Nephron (organoid): ENCODE measurements at regions not wholly inside any gene's neighbourhood (a gene's known extent, or its start where the extent isn't known, plus 50 kb on each side); places are given as distances from the start of the nearest gene placed in this dataset.

Experiments used
- H3K27ac Mint-ChIP-seq, 3 experiments: 2 replicates each; pipeline ENCODE4 v1.8.0; 2020; ENCODE audit warnings: mixed read lengths in 3 of 3, mild to moderate bottlenecking in 2 of 3, moderate library complexity in 1 of 3
- H3K27me3 Mint-ChIP-seq: 2 replicates; pipeline ENCODE4 v1.8.0; 2021; ENCODE audit warnings: low read depth, mild to moderate bottlenecking, moderate library complexity, mixed read lengths
- H3K36me3 Mint-ChIP-seq: 2 replicates; pipeline ENCODE4 v1.8.0; 2020; ENCODE audit warnings: low read depth, mixed read lengths
- H3K4me1 Mint-ChIP-seq: 2 replicates; pipeline ENCODE4 v1.8.0; 2020; ENCODE audit warnings: mixed read lengths
- H3K4me3 Mint-ChIP-seq, 3 experiments: 2 replicates each; pipeline ENCODE4 v1.8.0; 2020; ENCODE audit warnings: mild to moderate bottlenecking in 3 of 3, mixed read lengths in 3 of 3, moderate library complexity in 2 of 3
- H3K9me3 Mint-ChIP-seq: 2 replicates; pipeline ENCODE4 v1.8.0; 2020; ENCODE audit warnings: mixed read lengths
- TF ChIP-seq, protein P1 (sequence below), 3 experiments: fragments of 200-600 bp; sonication (generic); IDR thresholded peaks; one replicate each; pipeline ENCODE4 v1.5.0; 2021; ENCODE audit warnings: antibody characterized with exemption in 3 of 3; ENCODE audit not compliant: unreplicated experiment in 3 of 3

DNA sequence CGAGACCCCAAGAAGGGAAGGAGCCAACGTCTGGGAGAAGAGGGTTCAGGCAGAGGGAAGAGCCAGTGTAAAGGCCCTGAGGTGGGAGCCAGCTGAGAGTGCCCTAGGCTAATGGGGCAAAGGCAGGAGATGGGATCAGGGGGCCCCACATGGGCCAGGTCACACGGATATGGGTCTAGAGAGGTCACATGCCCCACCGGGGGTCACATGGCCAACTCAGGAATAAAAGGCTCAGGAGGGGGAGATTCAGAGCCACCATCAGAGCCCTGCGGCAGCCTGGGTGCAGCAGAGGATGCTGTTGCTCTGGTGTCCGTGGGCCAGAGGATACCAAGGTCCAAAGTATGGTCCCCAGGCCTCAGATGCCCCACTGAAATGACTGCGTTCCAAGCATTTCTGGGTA, 55.3 kb upstream of the SLC6A6 start:
- TF ChIP-seq, protein P1, sequence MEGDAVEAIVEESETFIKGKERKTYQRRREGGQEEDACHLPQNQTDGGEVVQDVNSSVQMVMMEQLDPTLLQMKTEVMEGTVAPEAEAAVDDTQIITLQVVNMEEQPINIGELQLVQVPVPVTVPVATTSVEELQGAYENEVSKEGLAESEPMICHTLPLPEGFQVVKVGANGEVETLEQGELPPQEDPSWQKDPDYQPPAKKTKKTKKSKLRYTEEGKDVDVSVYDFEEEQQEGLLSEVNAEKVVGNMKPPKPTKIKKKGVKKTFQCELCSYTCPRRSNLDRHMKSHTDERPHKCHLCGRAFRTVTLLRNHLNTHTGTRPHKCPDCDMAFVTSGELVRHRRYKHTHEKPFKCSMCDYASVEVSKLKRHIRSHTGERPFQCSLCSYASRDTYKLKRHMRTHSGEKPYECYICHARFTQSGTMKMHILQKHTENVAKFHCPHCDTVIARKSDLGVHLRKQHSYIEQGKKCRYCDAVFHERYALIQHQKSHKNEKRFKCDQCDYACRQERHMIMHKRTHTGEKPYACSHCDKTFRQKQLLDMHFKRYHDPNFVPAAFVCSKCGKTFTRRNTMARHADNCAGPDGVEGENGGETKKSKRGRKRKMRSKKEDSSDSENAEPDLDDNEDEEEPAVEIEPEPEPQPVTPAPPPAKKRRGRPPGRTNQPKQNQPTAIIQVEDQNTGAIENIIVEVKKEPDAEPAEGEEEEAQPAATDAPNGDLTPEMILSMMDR (IDR thresholded peaks at IDR 0.05; ENCODE audit: unreplicated experiment in 3 of 3), result no peak
- H3K27ac Mint-ChIP-seq, result no peak overlapping the region
- H3K4me1 Mint-ChIP-seq, result peaks cover 19% of the 10 kb centered on the region
- H3K27me3 Mint-ChIP-seq, result peaks cover 34% of the 10 kb centered on the region
- H3K4me3 Mint-ChIP-seq, result no peak overlapping the region
- no peaks in the 10 kb centered on the region for H3K36me3 Mint-ChIP-seq
- H3K9me3 Mint-ChIP-seq, result no peaks in the 10 kb centered on the region

DNA sequence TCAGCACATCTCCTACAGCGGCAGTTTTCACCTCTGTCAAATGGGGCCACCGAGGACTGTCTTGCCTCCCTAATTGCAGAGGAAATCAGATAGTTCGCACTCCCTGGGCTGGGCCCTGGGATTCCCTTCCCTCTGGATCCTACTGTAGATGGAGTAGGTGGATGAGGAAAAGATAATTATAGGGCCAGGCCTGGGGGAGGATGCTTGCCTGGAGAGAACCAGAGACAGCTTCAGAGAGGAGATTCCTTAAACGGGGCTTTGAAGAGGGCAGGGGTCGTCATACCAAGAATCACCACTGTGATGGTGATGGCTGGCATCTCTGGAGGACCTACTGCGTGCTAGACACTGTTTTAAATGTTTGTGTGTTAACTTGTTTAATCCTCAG, 50.8 kb upstream of the SLC6A6 start:
- Mint-ChIP-seq H3K27ac (peak overlapping the region in 2 of 3 experiments; percentile 67 to 89), H3K36me3 (no peaks in the 10 kb centered on the region), H3K4me1 (peaks cover 14% of the 10 kb centered on the region), H3K4me3 (no peak overlapping the region), H3K9me3 (no peaks in the 10 kb centered on the region), H3K27me3 (peaks cover 24% of the 10 kb centered on the region)
- TF ChIP-seq, protein P1 (IDR thresholded peaks at IDR 0.05; ENCODE audit: unreplicated experiment in 3 of 3), result no peak

DNA sequence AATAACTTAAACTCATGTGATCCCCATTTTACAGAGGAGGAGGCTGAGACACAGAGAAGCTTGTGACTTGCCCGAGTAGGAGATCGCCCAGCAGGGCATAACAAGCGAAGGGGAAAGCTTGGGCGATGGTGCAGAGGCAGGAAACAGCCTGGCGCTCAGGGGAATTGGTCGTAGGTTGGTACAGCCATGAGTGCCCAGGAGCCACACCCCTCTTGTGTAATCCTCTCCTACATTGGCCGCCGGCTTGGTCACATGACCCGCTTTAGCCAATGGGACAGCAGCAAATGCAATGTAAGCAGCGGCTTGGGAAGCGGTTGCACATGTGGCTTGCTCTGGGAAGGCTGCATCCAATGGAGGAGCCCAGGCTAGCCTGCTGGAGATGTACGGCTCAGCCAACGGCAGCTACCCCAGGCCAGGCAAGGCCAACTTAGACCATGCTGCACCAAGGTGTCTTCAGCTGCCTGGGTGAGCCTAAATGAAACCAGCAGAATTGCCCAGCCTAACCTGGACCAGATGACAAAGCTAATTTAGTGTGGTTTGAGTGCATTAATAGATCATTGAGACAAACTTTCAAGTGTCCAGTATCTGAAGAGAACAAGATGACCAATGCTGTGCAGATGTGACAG, 50.3 kb upstream of the SLC6A6 start:
- peaks cover 17% of the 10 kb centered on the region for H3K4me1 Mint-ChIP-seq
- H3K27ac Mint-ChIP-seq, result peak overlapping the region in 2 of 3 experiments; percentile 87 to 89
- no peak overlapping the region for H3K4me3 Mint-ChIP-seq
- H3K36me3 Mint-ChIP-seq, result no peaks in the 10 kb centered on the region
- H3K9me3 Mint-ChIP-seq, result no peaks in the 10 kb centered on the region
- peaks cover 21% of the 10 kb centered on the region for H3K27me3 Mint-ChIP-seq
- TF ChIP-seq, protein P1 (IDR thresholded peaks at IDR 0.05; ENCODE audit: unreplicated experiment in 3 of 3), result no peak
